Right lobe of liver (tissue), 4 donors: ENCODE measurements at regions not wholly inside any gene's neighbourhood (a gene's known extent, or its start where the extent isn't known, plus 50 kb on each side); places are given as distances from the start of the nearest gene placed in this dataset.

Experiments
- POLR2A ChIP-seq: fragments of 450-650 bp; IDR thresholded peaks from one replicate; pipeline ENCODE4 v1.6.1; 2017; ENCODE audit warnings: antibody characterized with exemption, mild to moderate bottlenecking
- TF ChIP-seq, protein P1 (sequence below), 4 donors: fragments of 200-600 bp in 3 of 4; fragments of 450-650 bp in 1 of 4; IDR thresholded peaks; one replicate each; pipeline versions ENCODE4 v1.5.1 to v1.8.0; 2016 to 2022; ENCODE audit warnings: antibody characterized with exemption in 4 of 4, mild to moderate bottlenecking in 2 of 4
- donor health status: DM: no; HTN: no; CAD: no.
- donor health status: DM: no; HTN: no; CAD: no.
- donor health status: DM: no; HTN: yes; CAD: no.

DNA sequence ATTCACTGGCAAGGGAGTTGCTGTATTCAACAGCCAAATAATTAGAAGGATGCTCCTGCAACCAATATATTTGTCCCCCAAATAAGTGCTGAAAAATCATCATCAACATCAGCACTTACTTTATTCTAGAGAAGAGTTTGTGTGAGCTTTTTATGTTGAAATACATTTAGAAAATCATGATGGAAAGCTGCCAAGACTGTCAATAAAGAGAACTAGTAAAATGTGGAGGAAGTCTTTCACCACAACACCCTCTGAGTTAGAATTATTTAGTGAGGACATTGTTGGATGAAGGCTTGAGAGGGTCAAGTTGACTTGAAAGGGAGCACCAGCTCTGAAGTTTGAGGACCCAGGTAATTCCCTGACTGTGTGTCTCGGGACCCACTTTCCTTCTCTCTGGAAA lies 100.2 kb upstream of the TBCA start:
- TF ChIP-seq POLR2A: no peak
- TF ChIP-seq, protein P1, sequence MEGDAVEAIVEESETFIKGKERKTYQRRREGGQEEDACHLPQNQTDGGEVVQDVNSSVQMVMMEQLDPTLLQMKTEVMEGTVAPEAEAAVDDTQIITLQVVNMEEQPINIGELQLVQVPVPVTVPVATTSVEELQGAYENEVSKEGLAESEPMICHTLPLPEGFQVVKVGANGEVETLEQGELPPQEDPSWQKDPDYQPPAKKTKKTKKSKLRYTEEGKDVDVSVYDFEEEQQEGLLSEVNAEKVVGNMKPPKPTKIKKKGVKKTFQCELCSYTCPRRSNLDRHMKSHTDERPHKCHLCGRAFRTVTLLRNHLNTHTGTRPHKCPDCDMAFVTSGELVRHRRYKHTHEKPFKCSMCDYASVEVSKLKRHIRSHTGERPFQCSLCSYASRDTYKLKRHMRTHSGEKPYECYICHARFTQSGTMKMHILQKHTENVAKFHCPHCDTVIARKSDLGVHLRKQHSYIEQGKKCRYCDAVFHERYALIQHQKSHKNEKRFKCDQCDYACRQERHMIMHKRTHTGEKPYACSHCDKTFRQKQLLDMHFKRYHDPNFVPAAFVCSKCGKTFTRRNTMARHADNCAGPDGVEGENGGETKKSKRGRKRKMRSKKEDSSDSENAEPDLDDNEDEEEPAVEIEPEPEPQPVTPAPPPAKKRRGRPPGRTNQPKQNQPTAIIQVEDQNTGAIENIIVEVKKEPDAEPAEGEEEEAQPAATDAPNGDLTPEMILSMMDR (IDR thresholded peaks at IDR 0.05): no peak
